ENCODE measurements at regions not wholly inside any gene's neighbourhood (a gene's known extent, or its start where the extent isn't known, plus 50 kb on each side); places are given as distances from the start of the nearest gene placed in this dataset.

GRCh38 chr14:80336608-80337106 lies 125.4 kb upstream of the DIO2 start:
- Histone ChIP-seq H3K27ac (no peak overlapping the region), H3K36me3 (ENCODE audit: insufficient read depth in 1 of 2, low read depth in 1 of 2) (no peaks in the 10 kb centered on the region), H3K4me3 (no peak overlapping the region), H3K9me3 (no peaks in the 10 kb centered on the region), H3K27me3 (ENCODE audit: insufficient read depth in 3 of 3, low read length in 2 of 3) (no peaks in the 10 kb centered on the region), H3K4me1 (no peaks in the 10 kb centered on the region)
- ATAC-seq (no peak), DNase-seq (no peak)
- intact Hi-C loops (cut with DNase I) = no loop called here
- TF ChIP-seq CTCF (IDR thresholded peaks at IDR 0.05) = no peak
- 29 to 42% (median 30%) methylated on average over 2 of the region's 2 CpGs for WGBS, 3 donors

GRCh38 chr14:80325688-80326087 lies 114.4 kb upstream of the DIO2 start:
- 59 to 63% (median 61%) methylated on average over 1 of the region's 1 CpG for WGBS, 3 donors
- intact Hi-C loops (cut with DNase I) = no loop called here
- ATAC-seq = no peak
- H3K4me1 ChIP-seq = peaks cover 7% of the 10 kb centered on the region
- no peak for TF ChIP-seq CTCF (IDR thresholded peaks at IDR 0.05)
- no peaks in the 10 kb centered on the region for H3K36me3 ChIP-seq (ENCODE audit: insufficient read depth in 1 of 2, low read depth in 1 of 2)
- no peak for DNase-seq
- H3K9me3 ChIP-seq = peaks cover under 1% of the 10 kb centered on the region
- no peak overlapping the region for H3K4me3 ChIP-seq
- H3K27ac ChIP-seq = no peak overlapping the region
- H3K27me3 ChIP-seq (ENCODE audit: insufficient read depth in 3 of 3, low read length in 2 of 3) = no peaks in the 10 kb centered on the region

DNA sequence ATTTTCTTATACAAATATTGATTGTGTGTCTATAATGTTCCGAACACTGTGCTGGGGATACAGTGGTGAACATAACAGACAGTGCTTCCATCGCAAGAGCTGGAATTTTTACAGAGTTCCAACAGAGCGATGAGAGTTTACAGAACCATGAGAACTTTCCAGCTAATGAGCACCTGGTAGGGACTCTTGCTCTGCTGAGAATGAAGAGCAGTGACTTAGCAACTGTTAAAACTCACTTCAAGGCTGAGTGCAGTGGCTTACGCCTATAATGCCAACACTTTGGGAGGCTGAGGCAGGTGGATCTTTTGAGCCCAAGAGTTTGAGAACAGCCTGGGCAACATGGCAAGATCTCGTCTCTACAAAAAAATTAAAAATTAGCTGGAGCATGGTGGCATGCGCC lies 113.8 kb upstream of the DIO2 start:
- Histone ChIP-seq H3K9me3 (peaks cover 6% of the 10 kb centered on the region), H3K4me3 (no peak overlapping the region), H3K27me3 (ENCODE audit: insufficient read depth in 3 of 3, low read length in 2 of 3) (no peaks in the 10 kb centered on the region), H3K27ac (no peak overlapping the region), H3K4me1 (peaks cover 7% of the 10 kb centered on the region), H3K36me3 (ENCODE audit: insufficient read depth in 1 of 2, low read depth in 1 of 2) (no peaks in the 10 kb centered on the region)
- no peak for DNase-seq
- 92 to 99% (median 93%) methylated on average over 6 of the region's 6 CpGs for WGBS, 3 donors
- intact Hi-C loops (cut with DNase I) = no loop called here
- no peak for ATAC-seq
- TF ChIP-seq CTCF (IDR thresholded peaks at IDR 0.05) = no peak

DNA sequence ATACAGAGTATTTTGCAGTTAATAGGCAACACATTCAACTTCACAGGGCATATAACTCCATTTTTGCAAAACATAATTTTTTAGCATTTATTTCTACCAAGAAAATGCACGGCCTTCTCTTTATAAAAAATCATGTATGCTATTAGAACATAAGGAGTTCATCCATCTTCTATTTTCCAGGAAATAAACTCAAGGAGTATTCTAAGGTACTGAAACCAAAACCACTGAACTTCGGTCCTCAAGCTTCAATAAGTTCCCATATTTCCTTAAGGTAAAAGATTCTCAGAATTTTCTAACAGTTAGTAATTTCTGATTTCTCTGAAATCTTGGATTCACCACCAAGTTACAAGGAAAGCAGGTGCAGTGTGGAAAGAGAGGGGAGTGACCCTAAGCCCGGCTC lies 113.3 kb upstream of the DIO2 start:
- H3K4me3 ChIP-seq = no peak overlapping the region

More for the DNA sequence above, 113.3 kb upstream of the DIO2 start:
- Histone ChIP-seq H3K27ac (no peak overlapping the region), H3K4me1 (peaks cover 7% of the 10 kb centered on the region), H3K36me3 (ENCODE audit: insufficient read depth in 1 of 2, low read depth in 1 of 2) (no peaks in the 10 kb centered on the region), H3K27me3 (ENCODE audit: insufficient read depth in 3 of 3, low read length in 2 of 3) (no peaks in the 10 kb centered on the region), H3K9me3 (peaks cover 9% of the 10 kb centered on the region)
- no peak for DNase-seq
- ATAC-seq = no peak
- 81 to 89% (median 81%) methylated on average over 3 of the region's 3 CpGs for WGBS, 3 donors
- intact Hi-C loops (cut with DNase I) = no loop called here
- TF ChIP-seq CTCF (IDR thresholded peaks at IDR 0.05) = no peak
